ENCODE measurements at regions not wholly inside any gene's neighbourhood (a gene's known extent, or its start where the extent isn't known, plus 50 kb on each side); places are given as distances from the start of the nearest gene placed in this dataset.

- Histone ChIP-seq H2AK5ac (ENCODE audit: low read depth, low read length) (no peak overlapping the region), H3K4me2 (ENCODE audit: low read depth, low read length) (no peak overlapping the region), H2BK20ac (ENCODE audit: low read depth, low read length) (no peak overlapping the region), H3K9ac (ENCODE audit: low read depth, low read length) (no peak overlapping the region), H4K91ac (ENCODE audit: insufficient read depth, low read depth, low read length) (no peak overlapping the region), H3K14ac (replicated peaks; ENCODE audit: low read depth, low read length) (no peak overlapping the region), H3K4me1 (ENCODE audit: control insufficient read depth, insufficient read depth, low read length) (no peaks in the 10 kb centered on the region), H3K36me3 (ENCODE audit: control insufficient read depth, insufficient read depth, low read length) (no peaks in the 10 kb centered on the region), H3K27me3 (ENCODE audit: control insufficient read depth, insufficient read depth, low read length) (no peaks in the 10 kb centered on the region), H3K23ac (ENCODE audit: low read depth, low read length) (no peak overlapping the region), H2BK15ac (ENCODE audit: low read depth, low read length) (no peak overlapping the region), H2AK9ac (replicated peaks; ENCODE audit: low read depth, low read length, poor library complexity) (no peak overlapping the region), H3K9me3 (ENCODE audit: control insufficient read depth, insufficient read depth, low read length) (no peaks in the 10 kb centered on the region), H3K56ac (ENCODE audit: extremely low read depth, insufficient read depth, low read length) (no peak overlapping the region), H3K9me1 (ENCODE audit: insufficient read depth, low read length) (no peaks in the 10 kb centered on the region), H3K27ac (ENCODE audit: insufficient read depth, low read length) (no peak overlapping the region), H3K4me3 (ENCODE audit: insufficient read depth, low read depth, low read length) (no peak overlapping the region), H3K4ac (ENCODE audit: low read depth, low read length) (no peak overlapping the region), H4K5ac (ENCODE audit: low read depth, low read length) (no peak overlapping the region), H2BK120ac (ENCODE audit: low read depth, low read length) (no peak overlapping the region), H2BK5ac (ENCODE audit: low read depth, low read length, poor library complexity, severe bottlenecking) (no peak overlapping the region), H4K8ac (ENCODE audit: low read depth in 2 of 2, low read length in 2 of 2) (no peak overlapping the region), H4K20me1 (ENCODE audit: insufficient read depth, low read length) (no peaks in the 10 kb centered on the region), H3K18ac (ENCODE audit: low read depth, low read length) (no peak overlapping the region), H3K79me1 (ENCODE audit: low read depth in 1 of 2, low read length in 2 of 2) (no peaks in the 10 kb centered on the region), H2AFZ (replicated peaks; ENCODE audit: low read length, poor library complexity) (no peak overlapping the region)
- DNase-seq: no peak
- POLR2A ChIA-PET (ENCODE audit: unreplicated experiment): no interaction called here
- intact Hi-C loops (cut with micrococcal nuclease): no loop called here
- no peak for TF ChIP-seq MAZ (IDR thresholded peaks at IDR 0.05; ENCODE audit: borderline replicate concordance, low read depth, low read length)
- TF ChIP-seq CTCF (conservative IDR thresholded peaks at IDR 0.05; ENCODE audit: low read depth, low read length): no peak
- no peak for TF ChIP-seq SMC3 (IDR thresholded peaks at IDR 0.05; ENCODE audit: low read depth, low read length)
- no peak for TF ChIP-seq POLR2A (IDR thresholded peaks at IDR 0.05; ENCODE audit: low read depth, low read length)
- TF ChIP-seq CEBPB (IDR thresholded peaks at IDR 0.05; ENCODE audit: low read depth, low read length): no peak
- no peak for TF ChIP-seq RAD21 (IDR thresholded peaks at IDR 0.05; ENCODE audit: low read length)
- TF ChIP-seq CHD1 (IDR thresholded peaks at IDR 0.05; ENCODE audit: low read depth, low read length): no peak
- BruUV-seq (replicated peaks): no TSS peak
- ATAC-seq (ENCODE audit: low read depth): no peak
- dilution Hi-C loops (cut with HindIII; ENCODE audit: low sequenced_read_pairs, unreplicated experiment): no loop called here
- in situ Hi-C loops (cut with MboI; ENCODE audit: low sequenced_read_pairs): no loop called here
- CTCF ChIA-PET: no interaction called here
- WGBS, 2 experiments (ENCODE audit: extremely low coverage in 2 of 2, insufficient read length in 1 of 2): no CpG with 5 or more reads among the region's 2 CpGs
These were observed 249.1 kb upstream of the FAM47A start for GRCh38 chrX:34381241-34381640.

Measured in IMR-90 (cell line).